Uterus (tissue), 2 donors: ENCODE measurements at regions not wholly inside any gene's neighbourhood (a gene's known extent, or its start where the extent isn't known, plus 50 kb on each side); places are given as distances from the start of the nearest gene placed in this dataset.

Experiments
- CTCF ChIP-seq, 4 experiments: fragments of 200-600 bp in 2 of 4; fragments of 450-650 bp in 2 of 4; sonication (generic) in 2 of 4; IDR thresholded peaks; one replicate each; pipeline ENCODE4 v1.5.1; 2016 to 2019; ENCODE audit warnings: antibody characterized with exemption in 4 of 4, mild to moderate bottlenecking in 2 of 4, moderate library complexity in 1 of 4
- POLR2A ChIP-seq, 2 donors: fragments of 450-650 bp; IDR thresholded peaks; one replicate each; pipeline ENCODE4 v1.6.1; 2016; ENCODE audit warnings: antibody characterized with exemption in 2 of 2, mild to moderate bottlenecking in 1 of 2, moderate library complexity in 1 of 2

- TF ChIP-seq POLR2A (IDR thresholded peaks at IDR 0.05) (no peak), CTCF (IDR thresholded peaks at IDR 0.05) (no peak)
Measured at GRCh38 chr5:166022065-166022464, 2269.4 kb upstream of the WWC1 start.
